ENCODE measurements at regions not wholly inside any gene's neighbourhood (a gene's known extent, or its start where the extent isn't known, plus 50 kb on each side); places are given as distances from the start of the nearest gene placed in this dataset.

- DNase-seq = no peak
- no peaks in the 10 kb centered on the region for H3K4me1 ChIP-seq (replicated peaks; ENCODE audit: insufficient read depth)
- intact Hi-C loops (cut with micrococcal nuclease; ENCODE audit: unreplicated experiment) = no loop called here
- no peak overlapping the region for H2AFZ ChIP-seq
- H3K79me2 ChIP-seq (ENCODE audit: low read depth) = no peaks in the 10 kb centered on the region
- H3K27me3 ChIP-seq (ENCODE audit: insufficient read depth, low read depth) = no peaks in the 10 kb centered on the region
- no peak for TF ChIP-seq CTCF (conservative IDR thresholded peaks at IDR 0.05)
- TF ChIP-seq EZH2 (IDR thresholded peaks at IDR 0.05; ENCODE audit: low read depth) = no peak
- H4K20me1 ChIP-seq (ENCODE audit: insufficient read depth) = no peaks in the 10 kb centered on the region
- 0 out of 2 replicates have a peak, but pooled peaks cover 3% of the 10 kb centered on the region for H3K9me3 ChIP-seq (ENCODE audit: insufficient read depth, low read depth)
- no peak overlapping the region for H3K4me3 ChIP-seq
- H3K27ac ChIP-seq = no peak overlapping the region
- H3F3A ChIP-seq (ENCODE audit: insufficient read depth, low read depth) = no peaks in the 10 kb centered on the region
- no TSS peak for BruUV-seq (replicated peaks)
- no peaks in the 10 kb centered on the region for H3K36me3 ChIP-seq (ENCODE audit: low read depth)
- no peaks in the 10 kb centered on the region for H3K9me2 ChIP-seq (ENCODE audit: insufficient read depth)
- POLR2A ChIA-PET (ENCODE audit: unreplicated experiment) = interaction anchor here (0.6 kb wide), 1 partner anchor 1093 kb away, joined by 9 read pairs; no protein-coding TSS in a partner anchor
- H3K4me2 ChIP-seq = no peak overlapping the region
- CTCF ChIA-PET = no interaction called here
Observed at GRCh38 chr6:19427548-19427947, 409.6 kb upstream of the ID4 start.

GRCh38 chr6:19432966-19433498 is 404.1 kb upstream of the ID4 start:
- H3F3A ChIP-seq (ENCODE audit: insufficient read depth, low read depth) = no peaks in the 10 kb centered on the region
- no peaks in the 10 kb centered on the region for H3K36me3 ChIP-seq (ENCODE audit: low read depth)
- no peak overlapping the region for H2AFZ ChIP-seq
- no peaks in the 10 kb centered on the region for H3K9me2 ChIP-seq (ENCODE audit: insufficient read depth)
- no peak for TF ChIP-seq EZH2 (IDR thresholded peaks at IDR 0.05; ENCODE audit: low read depth)
- TF ChIP-seq CTCF (conservative IDR thresholded peaks at IDR 0.05) = no peak
- H3K4me2 ChIP-seq = no peak overlapping the region
- no peaks in the 10 kb centered on the region for H3K27me3 ChIP-seq (ENCODE audit: insufficient read depth, low read depth)
- intact Hi-C loops (cut with micrococcal nuclease; ENCODE audit: unreplicated experiment) = no loop called here
- H3K4me1 ChIP-seq (replicated peaks; ENCODE audit: insufficient read depth) = no peaks in the 10 kb centered on the region
- no peak for DNase-seq
- H3K4me3 ChIP-seq = no peak overlapping the region
- no TSS peak for BruUV-seq (replicated peaks)
- ChIA-PET POLR2A (ENCODE audit: unreplicated experiment) (interaction anchor here (0.6 to 0.7 kb wide), 3 partner anchors 22 to 968 kb away, joined by 3 to 9 read pairs (median 3); no protein-coding TSS in a partner anchor), CTCF (no interaction called here)
- H3K9me3 ChIP-seq (ENCODE audit: insufficient read depth, low read depth) = 0 out of 2 replicates have a peak, but pooled peaks cover 3% of the 10 kb centered on the region
- no peaks in the 10 kb centered on the region for H4K20me1 ChIP-seq (ENCODE audit: insufficient read depth)
- H3K27ac ChIP-seq = no peak overlapping the region
- no peaks in the 10 kb centered on the region for H3K79me2 ChIP-seq (ENCODE audit: low read depth)

GRCh38 chr6:19434065-19434464 is 403.1 kb upstream of the ID4 start:
- no peaks in the 10 kb centered on the region for H3K4me1 ChIP-seq (replicated peaks; ENCODE audit: insufficient read depth)
- no peak for DNase-seq
- no peak for TF ChIP-seq CTCF (conservative IDR thresholded peaks at IDR 0.05)
- no peak for TF ChIP-seq EZH2 (IDR thresholded peaks at IDR 0.05; ENCODE audit: low read depth)
- intact Hi-C loops (cut with micrococcal nuclease; ENCODE audit: unreplicated experiment) = no loop called here
- ChIA-PET POLR2A (ENCODE audit: unreplicated experiment) (no interaction called here), CTCF (no interaction called here)
- no TSS peak for BruUV-seq (replicated peaks)
- no peaks in the 10 kb centered on the region for H3K9me2 ChIP-seq (ENCODE audit: insufficient read depth)
- 0 out of 2 replicates have a peak, but pooled peaks cover 3% of the 10 kb centered on the region for H3K9me3 ChIP-seq (ENCODE audit: insufficient read depth, low read depth)
- H4K20me1 ChIP-seq (ENCODE audit: insufficient read depth) = no peaks in the 10 kb centered on the region
- no peaks in the 10 kb centered on the region for H3F3A ChIP-seq (ENCODE audit: insufficient read depth, low read depth)
- H3K4me3 ChIP-seq = no peak overlapping the region
- no peak overlapping the region for H3K27ac ChIP-seq
- no peak overlapping the region for H3K4me2 ChIP-seq
- H2AFZ ChIP-seq = no peak overlapping the region
- no peaks in the 10 kb centered on the region for H3K36me3 ChIP-seq (ENCODE audit: low read depth)
- no peaks in the 10 kb centered on the region for H3K27me3 ChIP-seq (ENCODE audit: insufficient read depth, low read depth)
- H3K79me2 ChIP-seq (ENCODE audit: low read depth) = no peaks in the 10 kb centered on the region

Data from PC-9 (cell line).